ENCODE measurements at regions not wholly inside any gene's neighbourhood (a gene's known extent, or its start where the extent isn't known, plus 50 kb on each side); places are given as distances from the start of the nearest gene placed in this dataset.

GRCh38 chr7:130878785-130879184 lies 144.8 kb upstream of the KLF14 start:
- DNase-seq (ENCODE audit: low spot score) = no peak

- no peak for DNase-seq (ENCODE audit: low spot score)
These were observed 145.2 kb upstream of the KLF14 start for GRCh38 chr7:130879191-130879590.

GRCh38 chr7:130880668-130881067 lies 146.7 kb upstream of the KLF14 start:
- no peak for DNase-seq (ENCODE audit: low spot score)

GRCh38 chr7:130881091-130881798 lies 147.2 kb upstream of the KLF14 start:
- DNase-seq (ENCODE audit: low spot score) = no peak

- DNase-seq (ENCODE audit: low spot score) = no peak
These were observed 147.8 kb upstream of the KLF14 start for GRCh38 chr7:130881799-130882141.

GRCh38 chr7:130882396-130882795 lies 148.4 kb upstream of the KLF14 start:
- DNase-seq (ENCODE audit: low spot score) = no peak

- DNase-seq (ENCODE audit: low spot score) = no peak
These were observed 149.9 kb upstream of the KLF14 start for GRCh38 chr7:130883928-130884327.

GRCh38 chr7:130884437-130885417 lies 150.7 kb upstream of the KLF14 start:
- DNase-seq (ENCODE audit: low spot score) = no peak

- DNase-seq (ENCODE audit: low spot score) = no peak
These were observed 152.6 kb upstream of the KLF14 start for GRCh38 chr7:130886438-130887135.

- DNase-seq (ENCODE audit: low spot score) = no peak
These were observed 153.4 kb upstream of the KLF14 start for GRCh38 chr7:130887182-130887956.

- no peak for DNase-seq (ENCODE audit: low spot score)
These were observed 154.0 kb upstream of the KLF14 start for GRCh38 chr7:130887957-130888371.

- DNase-seq (ENCODE audit: low spot score) = no peak
These were observed 154.5 kb upstream of the KLF14 start for GRCh38 chr7:130888468-130888867.

GRCh38 chr7:130890176-130891020 lies 156.4 kb upstream of the KLF14 start:
- DNase-seq (ENCODE audit: low spot score) = no peak

- no peak for DNase-seq (ENCODE audit: low spot score)
These were observed 157.5 kb upstream of the KLF14 start for GRCh38 chr7:130891254-130892094.

GRCh38 chr7:130893441-130893894 lies 159.5 kb upstream of the KLF14 start:
- no peak for DNase-seq (ENCODE audit: low spot score)

GRCh38 chr7:130894146-130894908 lies 160.3 kb upstream of the KLF14 start:
- DNase-seq (ENCODE audit: low spot score) = no peak

GRCh38 chr7:130894909-130895750 lies 161.1 kb upstream of the KLF14 start:
- no peak for DNase-seq (ENCODE audit: low spot score)
